Activated CD4-positive, alpha-beta T cell treated with anti-CD3 and anti-CD28 coated beads for 1 hour (primary cell): ENCODE measurements at regions not wholly inside any gene's neighbourhood (a gene's known extent, or its start where the extent isn't known, plus 50 kb on each side); places are given as distances from the start of the nearest gene placed in this dataset.
"Not testable (repeated sequence)": the region's sequence is repeated elsewhere in the genome, so short reads cannot be mapped to it uniquely, and the experiment has no call there.

Experiments
- DNase-seq: peaks from one replicate; pipeline ENCODE4 v3.0.0-alpha.2; 2020

GRCh38 chr13:26883613-26884257 is 123.1 kb upstream of the GPR12 start:
- DNase-seq: no peak

GRCh38 chr13:26882731-26883130 is 122.1 kb upstream of the GPR12 start:
- DNase-seq: no peak

GRCh38 chr13:26881154-26881553 is 120.6 kb upstream of the GPR12 start:
- no peak for DNase-seq

GRCh38 chr13:26880735-26881134 is 120.1 kb upstream of the GPR12 start:
- DNase-seq: no peak

GRCh38 chr13:26878438-26878837 is 117.9 kb upstream of the GPR12 start:
- DNase-seq: no peak

GRCh38 chr13:26873386-26873698 is 112.8 kb upstream of the GPR12 start:
- DNase-seq: no peak

GRCh38 chr13:26872525-26873385 is 112.2 kb upstream of the GPR12 start:
- peak; percentile 10 for DNase-seq

- DNase-seq: no peak
Observed at GRCh38 chr13:26867451-26868091, 107.0 kb upstream of the GPR12 start.

- no peak for DNase-seq
Observed at GRCh38 chr13:26864576-26864975, 104.0 kb upstream of the GPR12 start.

GRCh38 chr13:26861941-26862340 is 101.4 kb upstream of the GPR12 start:
- DNase-seq: no peak

GRCh38 chr13:26855921-26856320 is 95.3 kb upstream of the GPR12 start:
- no peak for DNase-seq

- no peak for DNase-seq
Observed at GRCh38 chr13:26855071-26855470, 94.5 kb upstream of the GPR12 start.

- DNase-seq: no peak
Observed at GRCh38 chr13:26853323-26853722, 92.7 kb upstream of the GPR12 start.

GRCh38 chr13:26847281-26847680 is 86.7 kb upstream of the GPR12 start:
- DNase-seq: no peak

- not testable (repeated sequence) for DNase-seq
Observed at GRCh38 chr13:26845063-26845462, 84.5 kb upstream of the GPR12 start.

- no peak for DNase-seq
Observed at GRCh38 chr13:26839682-26840081, 79.1 kb upstream of the GPR12 start.

- DNase-seq: no peak
Observed at GRCh38 chr13:26838821-26839220, 78.2 kb upstream of the GPR12 start.

GRCh38 chr13:26837997-26838396 is 77.4 kb upstream of the GPR12 start:
- DNase-seq: no peak

- no peak for DNase-seq
Observed at GRCh38 chr13:26837102-26837501, 76.5 kb upstream of the GPR12 start.

- no peak for DNase-seq
Observed at GRCh38 chr13:26836626-26837025, 76.0 kb upstream of the GPR12 start.

- no peak for DNase-seq
Observed at GRCh38 chr13:26834646-26835045, 74.1 kb upstream of the GPR12 start.

GRCh38 chr13:26831336-26831908 is 70.8 kb upstream of the GPR12 start:
- DNase-seq: no peak

- no peak for DNase-seq
Observed at GRCh38 chr13:26829716-26830115, 69.1 kb upstream of the GPR12 start.

GRCh38 chr13:26824581-26824980 is 64.0 kb upstream of the GPR12 start:
- DNase-seq: no peak
